Right cardiac atrium (tissue), 5 donors: ENCODE measurements at regions not wholly inside any gene's neighbourhood (a gene's known extent, or its start where the extent isn't known, plus 50 kb on each side); places are given as distances from the start of the nearest gene placed in this dataset.

Experiments
- ATAC-seq, 2 donors: fragments of 200-7000 bp; cut with Tn5 transposase; one replicate each; pipeline versions ENCODE4 v1.8.0 to v1.9.1; 2020; ENCODE audit warnings: moderate library complexity in 2 of 2, mild to moderate bottlenecking in 1 of 2
- DNase-seq, 3 donors: peaks; one replicate each; pipeline ENCODE4 v3.0.0-alpha.2; 2020
- H3K27ac ChIP-seq: one replicate; pipeline ENCODE4 v1.5.1; 2013; ENCODE audit warnings: mild to moderate bottlenecking, low read length, control low read depth, moderate library complexity
- H3K27me3 ChIP-seq: one replicate; pipeline ENCODE4 v1.6.1; 2013; ENCODE audit not compliant: control insufficient read depth, insufficient read depth
- H3K4me1 ChIP-seq: one replicate; pipeline ENCODE4 v1.6.1; 2013; ENCODE audit warnings: low read length; ENCODE audit not compliant: control insufficient read depth, insufficient read depth
- H3K4me3 ChIP-seq: one replicate; pipeline ENCODE4 v1.5.1; 2013; ENCODE audit warnings: low read length, control low read depth
- H3K9me3 ChIP-seq: one replicate; pipeline ENCODE4 v1.6.1; 2013; ENCODE audit warnings: low read length; ENCODE audit not compliant: control insufficient read depth
- WGBS: extraction: QIAGEN DNeasy Blood & Tissue Kit; methylation state at CpG from one replicate; pipeline ENCODE4 v1.1.7; 2013; 5-methylcytosine and 5-hydroxymethylcytosine counted together
- intact Hi-C, 4 donors: fragments of 100-400 bp; cut with DNase I; formaldehyde crosslinking; loops; one replicate each; pipeline versions ENCODE4 v1.11.0 to v1.14.0; 2022 to 2023
- donor health status: healthy with polysubstance abuse.
- donor health status: DM: no; HTN: yes; CAD: no.
- donor health status: DM: no; HTN: no; CAD: no.
- donor health status: DM: no; HTN: yes; CAD: no; lungs with severe emphysema.
- donor health status: DM: yes; HTN: yes; CAD: no.

GRCh38 chr5:22998774-22999173 is 145.6 kb upstream of the CDH12 start:
- Histone ChIP-seq H3K27me3 (no peaks in the 10 kb centered on the region), H3K9me3 (no peaks in the 10 kb centered on the region), H3K4me3 (no peak overlapping the region), H3K4me1 (no peaks in the 10 kb centered on the region), H3K27ac (no peak overlapping the region)
- ATAC-seq (no peak), DNase-seq (no peak)
- 42% methylated on average over 1 of the region's 1 CpG for WGBS
- intact Hi-C loops: no loop called here

GRCh38 chr5:22998362-22998761 is 145.2 kb upstream of the CDH12 start:
- no peaks in the 10 kb centered on the region for H3K9me3 ChIP-seq
- intact Hi-C loops: no loop called here
- H3K4me3 ChIP-seq: no peak overlapping the region
- no peak overlapping the region for H3K27ac ChIP-seq
- DNase-seq (no peak), ATAC-seq (no peak)
- no peaks in the 10 kb centered on the region for H3K27me3 ChIP-seq
- H3K4me1 ChIP-seq: no peaks in the 10 kb centered on the region

- ATAC-seq: no peak
- intact Hi-C loops: no loop called here
- Histone ChIP-seq H3K27me3 (no peaks in the 10 kb centered on the region), H3K4me3 (no peak overlapping the region), H3K27ac (no peak overlapping the region), H3K4me1 (no peaks in the 10 kb centered on the region), H3K9me3 (no peaks in the 10 kb centered on the region)
- DNase-seq: no peak
- WGBS: 77% methylated on average over 6 of the region's 6 CpGs
Measured at GRCh38 chr5:22988937-22989336, 135.8 kb upstream of the CDH12 start.

GRCh38 chr5:22986281-22986680 is 133.1 kb upstream of the CDH12 start:
- H3K27me3 ChIP-seq: no peaks in the 10 kb centered on the region
- no peak for ATAC-seq
- DNase-seq: no peak
- no peaks in the 10 kb centered on the region for H3K4me1 ChIP-seq
- no peak overlapping the region for H3K4me3 ChIP-seq
- intact Hi-C loops: no loop called here
- H3K27ac ChIP-seq: no peak overlapping the region
- H3K9me3 ChIP-seq: no peaks in the 10 kb centered on the region

GRCh38 chr5:22985446-22985845 is 132.3 kb upstream of the CDH12 start:
- no peak for DNase-seq
- no peak overlapping the region for H3K27ac ChIP-seq
- no peaks in the 10 kb centered on the region for H3K4me1 ChIP-seq
- no peaks in the 10 kb centered on the region for H3K9me3 ChIP-seq
- 79% methylated on average over 1 of the region's 1 CpG for WGBS
- no peak for ATAC-seq
- intact Hi-C loops: no loop called here
- no peak overlapping the region for H3K4me3 ChIP-seq
- H3K27me3 ChIP-seq: no peaks in the 10 kb centered on the region

DNA sequence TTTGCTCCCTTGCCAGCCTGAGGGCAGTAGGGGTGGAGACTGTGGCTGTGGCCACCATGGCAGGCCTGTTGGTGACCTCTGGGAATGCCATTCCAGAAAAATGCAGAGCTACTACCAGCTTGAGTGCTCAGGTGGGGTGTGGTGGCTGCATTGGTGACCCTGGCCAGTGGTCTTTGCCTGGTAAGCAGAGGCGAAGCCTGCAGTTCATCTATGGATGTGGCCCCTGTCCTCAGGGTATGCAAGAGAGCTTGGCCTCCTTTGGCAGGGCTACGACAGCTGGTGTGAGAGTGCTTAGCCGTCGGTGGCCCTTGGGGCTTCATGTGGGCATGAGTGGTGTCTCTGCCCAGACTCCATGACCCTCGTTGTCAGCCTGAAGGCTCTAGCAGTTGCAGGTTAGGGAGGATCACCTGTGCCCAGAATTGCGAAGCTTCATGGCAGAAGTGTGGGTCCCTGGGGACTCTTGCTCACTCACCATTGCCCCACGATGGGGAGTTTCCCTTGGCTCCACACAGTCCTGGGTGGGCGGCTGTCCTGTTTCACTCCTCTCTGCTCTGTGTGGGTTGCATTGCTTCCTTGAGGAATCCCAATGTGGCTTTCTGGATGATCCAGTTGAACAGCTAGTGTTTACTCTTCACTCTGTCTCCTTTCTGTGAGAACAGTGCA is 117.9 kb upstream of the CDH12 start:
- Histone ChIP-seq H3K9me3 (peaks cover 4% of the 10 kb centered on the region), H3K27me3 (no peaks in the 10 kb centered on the region), H3K4me1 (no peaks in the 10 kb centered on the region), H3K4me3 (no peak overlapping the region), H3K27ac (no peak overlapping the region)
- 82% methylated on average over 8 of the region's 8 CpGs for WGBS
- intact Hi-C loops: no loop called here
- no peak for DNase-seq
- no peak for ATAC-seq

GRCh38 chr5:22970491-22970890 is 117.3 kb upstream of the CDH12 start:
- ATAC-seq: no peak
- Histone ChIP-seq H3K4me3 (no peak overlapping the region), H3K4me1 (no peaks in the 10 kb centered on the region), H3K27me3 (no peaks in the 10 kb centered on the region), H3K27ac (no peak overlapping the region), H3K9me3 (peaks cover 4% of the 10 kb centered on the region)
- no peak for DNase-seq
- WGBS: 56% methylated on average over 5 of the region's 5 CpGs
- intact Hi-C loops: no loop called here

GRCh38 chr5:22968386-22968785 is 115.2 kb upstream of the CDH12 start:
- WGBS: 82% methylated on average over 2 of the region's 2 CpGs
- intact Hi-C loops: no loop called here
- peaks cover 4% of the 10 kb centered on the region for H3K9me3 ChIP-seq
- DNase-seq (no peak), ATAC-seq (no peak)
- H3K27me3 ChIP-seq: no peaks in the 10 kb centered on the region
- no peak overlapping the region for H3K4me3 ChIP-seq
- no peak overlapping the region for H3K27ac ChIP-seq
- H3K4me1 ChIP-seq: no peaks in the 10 kb centered on the region

DNA sequence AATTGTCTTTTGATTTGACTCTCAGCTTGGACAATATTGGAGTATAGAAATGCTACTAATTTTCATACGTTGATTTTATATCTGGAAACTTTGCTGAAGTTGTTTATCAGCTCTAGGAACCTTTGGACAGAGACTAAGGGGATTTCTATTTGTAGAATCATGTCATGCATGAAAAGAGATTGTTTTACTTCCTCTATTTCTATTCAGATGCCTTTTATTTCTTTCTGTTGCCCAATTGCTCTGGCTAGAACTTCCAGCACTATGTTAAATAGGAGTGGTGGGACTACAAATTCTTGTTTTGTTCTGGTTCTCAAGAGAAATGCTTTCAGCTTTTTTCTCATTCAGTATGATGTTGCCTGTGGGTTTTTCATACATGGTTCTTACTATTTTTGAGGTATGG is 112.8 kb upstream of the CDH12 start:
- Histone ChIP-seq H3K4me3 (no peak overlapping the region), H3K27ac (no peak overlapping the region), H3K27me3 (no peaks in the 10 kb centered on the region), H3K9me3 (peaks cover 4% of the 10 kb centered on the region), H3K4me1 (no peaks in the 10 kb centered on the region)
- DNase-seq: no peak
- intact Hi-C loops: no loop called here
- 58% methylated on average over 1 of the region's 1 CpG for WGBS
- no peak for ATAC-seq

- no peaks in the 10 kb centered on the region for H3K9me3 ChIP-seq
- WGBS: 84% methylated on average over 1 of the region's 1 CpG
- no peak overlapping the region for H3K27ac ChIP-seq
- H3K27me3 ChIP-seq: no peaks in the 10 kb centered on the region
- no peak for DNase-seq
- intact Hi-C loops: no loop called here
- H3K4me1 ChIP-seq: no peaks in the 10 kb centered on the region
- no peak for ATAC-seq
- no peak overlapping the region for H3K4me3 ChIP-seq
Measured at GRCh38 chr5:22964632-22965031, 111.5 kb upstream of the CDH12 start.

- no peaks in the 10 kb centered on the region for H3K9me3 ChIP-seq
- no peaks in the 10 kb centered on the region for H3K4me1 ChIP-seq
- 56% methylated on average over 3 of the region's 3 CpGs for WGBS
- no peak for DNase-seq
- no peak overlapping the region for H3K4me3 ChIP-seq
- H3K27ac ChIP-seq: no peak overlapping the region
- no peak for ATAC-seq
- intact Hi-C loops: no loop called here
- H3K27me3 ChIP-seq: no peaks in the 10 kb centered on the region
Measured at GRCh38 chr5:22958462-22959262, 105.5 kb upstream of the CDH12 start.
